ENCODE measurements at regions not wholly inside any gene's neighbourhood (a gene's known extent, or its start where the extent isn't known, plus 50 kb on each side); places are given as distances from the start of the nearest gene placed in this dataset.
A peak's percentile ranks its signal among the peaks of the same experiment; 100 is the strongest.

DNA sequence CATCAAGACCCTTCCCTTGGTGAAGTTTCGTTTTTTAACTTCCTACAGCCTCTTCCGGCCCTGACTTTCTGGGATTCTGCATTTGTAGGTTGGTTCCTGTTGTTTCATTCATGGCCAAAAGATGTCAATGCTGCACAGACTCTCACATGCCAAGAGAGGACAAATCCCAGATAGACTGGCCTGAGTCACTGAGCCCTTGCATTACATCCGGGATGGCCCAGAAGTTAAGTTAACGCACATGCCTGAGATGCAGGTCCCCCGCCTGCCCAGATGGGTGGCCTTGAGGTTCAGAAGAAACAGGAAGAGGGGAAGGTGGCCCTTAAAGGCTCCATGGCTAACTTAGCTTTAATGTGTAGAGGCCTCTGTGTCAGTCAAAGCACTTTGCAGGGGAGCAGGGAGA lies 51.6 kb upstream of the SRGAP3 start:
- no peak overlapping the region for H3K27ac ChIP-seq
- TF ChIP-seq, protein P1, sequence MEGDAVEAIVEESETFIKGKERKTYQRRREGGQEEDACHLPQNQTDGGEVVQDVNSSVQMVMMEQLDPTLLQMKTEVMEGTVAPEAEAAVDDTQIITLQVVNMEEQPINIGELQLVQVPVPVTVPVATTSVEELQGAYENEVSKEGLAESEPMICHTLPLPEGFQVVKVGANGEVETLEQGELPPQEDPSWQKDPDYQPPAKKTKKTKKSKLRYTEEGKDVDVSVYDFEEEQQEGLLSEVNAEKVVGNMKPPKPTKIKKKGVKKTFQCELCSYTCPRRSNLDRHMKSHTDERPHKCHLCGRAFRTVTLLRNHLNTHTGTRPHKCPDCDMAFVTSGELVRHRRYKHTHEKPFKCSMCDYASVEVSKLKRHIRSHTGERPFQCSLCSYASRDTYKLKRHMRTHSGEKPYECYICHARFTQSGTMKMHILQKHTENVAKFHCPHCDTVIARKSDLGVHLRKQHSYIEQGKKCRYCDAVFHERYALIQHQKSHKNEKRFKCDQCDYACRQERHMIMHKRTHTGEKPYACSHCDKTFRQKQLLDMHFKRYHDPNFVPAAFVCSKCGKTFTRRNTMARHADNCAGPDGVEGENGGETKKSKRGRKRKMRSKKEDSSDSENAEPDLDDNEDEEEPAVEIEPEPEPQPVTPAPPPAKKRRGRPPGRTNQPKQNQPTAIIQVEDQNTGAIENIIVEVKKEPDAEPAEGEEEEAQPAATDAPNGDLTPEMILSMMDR (conservative IDR thresholded peaks at IDR 0.05): no peak

DNA sequence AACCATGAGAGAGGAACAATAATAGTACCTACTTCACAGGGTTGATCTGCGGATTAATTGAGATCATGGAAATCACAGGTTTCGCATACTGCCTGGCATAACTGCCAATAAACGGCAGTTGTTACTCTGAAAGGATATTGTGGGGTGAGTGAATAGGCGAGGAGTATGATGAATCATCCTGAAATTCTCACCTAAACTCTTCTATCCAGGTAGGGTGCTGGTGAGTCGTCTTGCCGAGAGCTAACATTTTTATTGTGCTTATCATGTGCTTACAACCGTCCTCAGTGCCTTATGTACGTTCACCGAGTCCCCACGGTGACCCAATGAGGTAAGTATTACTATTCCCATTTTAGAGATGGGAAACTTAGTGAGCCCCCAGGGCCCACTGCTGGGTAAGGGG lies 52.4 kb upstream of the SRGAP3 start:
- peak overlapping the region; percentile 69 for H3K27ac ChIP-seq
- TF ChIP-seq, protein P1 (conservative IDR thresholded peaks at IDR 0.05): no peak

DNA sequence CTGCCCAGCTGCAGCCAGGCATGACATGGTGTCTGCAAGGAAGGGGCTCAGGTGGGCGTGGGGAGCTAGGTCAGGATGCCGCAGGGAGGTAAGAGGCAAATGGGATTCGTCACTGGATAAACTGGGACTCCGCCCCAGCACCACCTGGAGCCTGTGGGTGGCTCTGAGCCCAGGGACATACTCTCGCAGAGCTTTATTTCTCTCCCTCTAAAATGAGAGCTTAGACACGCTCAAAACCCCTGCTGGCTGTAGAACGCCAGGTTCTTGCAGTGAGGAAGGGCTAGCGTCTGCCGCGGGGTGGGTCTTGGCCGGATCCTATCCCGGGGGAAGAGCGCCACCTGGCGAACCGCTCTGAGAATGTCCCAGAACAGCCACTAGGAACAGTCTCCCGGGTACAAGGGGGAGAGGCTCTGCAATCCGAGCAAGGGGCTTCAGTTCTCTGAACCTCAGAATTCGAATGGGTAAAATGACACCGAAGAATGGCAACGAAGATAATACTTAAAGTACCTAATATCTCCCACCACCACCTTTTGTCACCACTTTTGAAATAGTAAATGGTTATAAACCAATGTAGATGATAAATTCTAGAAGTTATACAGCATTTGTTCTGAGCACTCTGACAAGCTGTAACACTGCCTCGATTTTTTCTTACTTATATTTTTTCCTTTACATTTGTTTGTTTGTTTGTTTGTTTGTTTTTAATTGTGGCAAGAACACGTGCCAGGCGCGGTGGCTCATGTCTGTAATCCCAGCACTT lies 53.2 kb upstream of the SRGAP3 start:
- peak overlapping the region; percentile 69 for H3K27ac ChIP-seq

DNA sequence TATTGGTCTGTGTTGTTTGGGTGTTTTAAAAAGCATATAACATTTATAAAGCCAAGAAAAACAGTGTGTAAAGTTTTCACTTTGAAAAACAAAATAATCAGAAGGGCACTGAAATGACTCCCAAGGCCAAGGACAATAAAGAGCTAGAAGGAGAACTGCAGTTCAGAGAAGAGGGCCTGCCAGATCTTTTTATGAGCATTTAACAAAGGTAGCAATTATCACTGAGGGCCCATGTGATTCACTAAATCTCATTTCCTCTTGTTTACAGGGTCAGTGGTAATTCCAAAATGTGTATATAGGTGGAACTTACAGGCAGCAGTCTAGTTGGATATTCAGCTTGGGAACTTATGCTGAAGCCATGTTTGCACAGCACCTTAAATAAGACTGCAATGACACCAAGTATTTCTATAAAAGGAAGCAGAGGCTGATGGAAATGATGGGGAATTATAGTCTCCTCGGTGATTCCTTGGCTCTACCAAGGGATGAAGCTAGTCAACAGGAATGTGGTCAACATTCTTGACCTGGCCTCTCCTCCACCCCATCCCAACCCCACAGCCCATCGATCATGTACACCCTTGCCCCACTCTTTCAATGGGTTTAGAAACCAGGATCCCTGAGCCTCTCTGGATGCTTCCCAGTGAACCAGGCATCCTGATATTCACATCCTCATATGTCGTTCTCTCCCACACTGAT lies 54.4 kb upstream of the THUMPD3 start:
- peak overlapping the region; percentile 86 for H3K27ac ChIP-seq
- TF ChIP-seq, protein P1 (conservative IDR thresholded peaks at IDR 0.05): no peak

More for the DNA sequence above, 53.2 kb upstream of the SRGAP3 start:
- TF ChIP-seq, protein P1 (conservative IDR thresholded peaks at IDR 0.05): peak; percentile 97

DNA sequence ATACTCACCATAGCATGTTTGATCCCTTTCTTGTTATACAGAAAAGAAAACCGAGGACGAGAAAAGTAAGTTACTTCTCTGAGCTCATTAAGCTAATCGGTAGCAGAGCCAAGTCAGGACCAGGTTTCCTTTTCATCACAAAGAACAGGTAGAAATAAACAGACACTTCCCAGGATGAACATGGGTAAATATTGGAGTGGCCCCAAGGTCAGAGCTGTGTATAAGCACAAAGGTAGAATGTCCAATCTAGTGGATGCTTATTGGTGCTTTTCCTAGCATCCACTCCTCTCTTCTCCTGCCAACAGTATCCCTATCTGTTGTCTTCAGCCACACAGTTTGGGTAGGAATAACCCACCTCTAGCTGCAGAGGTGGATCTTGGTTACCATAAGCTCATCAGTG lies 52.8 kb upstream of the THUMPD3 start:
- TF ChIP-seq, protein P1 (conservative IDR thresholded peaks at IDR 0.05): no peak
- peak overlapping the region; percentile 86 for H3K27ac ChIP-seq

DNA sequence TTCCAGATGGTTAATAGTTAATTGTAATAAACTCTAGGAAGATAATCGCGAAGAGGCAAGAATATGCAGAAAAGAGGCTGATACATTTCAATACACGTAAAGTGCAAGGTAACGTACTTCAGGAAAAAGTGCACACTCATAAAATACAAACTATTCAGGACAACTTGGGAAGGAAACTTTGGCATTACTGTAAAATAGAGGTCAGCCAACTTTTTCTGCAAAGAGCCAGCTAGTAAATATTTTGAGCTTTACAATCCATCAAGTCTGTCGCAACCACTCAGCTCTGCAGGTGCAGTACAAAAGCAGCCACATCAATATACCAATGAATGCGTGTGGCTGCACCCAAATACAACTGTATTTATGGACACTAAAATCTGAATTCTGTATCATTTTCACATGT lies 51.6 kb upstream of the THUMPD3 start:
- TF ChIP-seq, protein P1 (conservative IDR thresholded peaks at IDR 0.05): no peak

More for the DNA sequence above, 51.6 kb upstream of the THUMPD3 start:
- H3K27ac ChIP-seq: peak overlapping the region; percentile 86
